GOT3 (cell line): ENCODE measurements at regions not wholly inside any gene's neighbourhood (a gene's known extent, or its start where the extent isn't known, plus 50 kb on each side); places are given as distances from the start of the nearest gene placed in this dataset.

ENCODE experiments used
- DNase-seq: peaks from one replicate; lab custom pipeline; 2025; ENCODE audit warnings: mixed read lengths; lab: John Stamatoyannopoulos, UW

- DNase-seq = no peak
These were observed 581.2 kb upstream of the IGFBP7 start for GRCh38 chr4:57691370-57691769.

- DNase-seq = no peak
These were observed 579.6 kb upstream of the IGFBP7 start for GRCh38 chr4:57689693-57690205.

GRCh38 chr4:57682275-57682674, 572.1 kb upstream of the IGFBP7 start:
- DNase-seq = no peak

- DNase-seq = no peak
These were observed 569.8 kb upstream of the IGFBP7 start for GRCh38 chr4:57679969-57680368.

GRCh38 chr4:57676394-57676793, 566.2 kb upstream of the IGFBP7 start:
- no peak for DNase-seq

- no peak for DNase-seq
These were observed 562.8 kb upstream of the IGFBP7 start for GRCh38 chr4:57672846-57673433.

GRCh38 chr4:57668621-57669020, 558.4 kb upstream of the IGFBP7 start:
- DNase-seq = no peak

GRCh38 chr4:57665806-57666205, 555.6 kb upstream of the IGFBP7 start:
- no peak for DNase-seq

GRCh38 chr4:57661517-57662090, 551.4 kb upstream of the IGFBP7 start:
- DNase-seq = no peak

GRCh38 chr4:57658673-57659072, 548.5 kb upstream of the IGFBP7 start:
- no peak for DNase-seq

- no peak for DNase-seq
These were observed 548.0 kb upstream of the IGFBP7 start for GRCh38 chr4:57658188-57658587.

GRCh38 chr4:57655342-57655741, 545.2 kb upstream of the IGFBP7 start:
- no peak for DNase-seq

- DNase-seq = no peak
These were observed 542.6 kb upstream of the IGFBP7 start for GRCh38 chr4:57652779-57653178.

- no peak for DNase-seq
These were observed 530.4 kb upstream of the IGFBP7 start for GRCh38 chr4:57640391-57641100.

GRCh38 chr4:57639561-57640382, 529.6 kb upstream of the IGFBP7 start:
- DNase-seq = no peak

- no peak for DNase-seq
These were observed 525.7 kb upstream of the IGFBP7 start for GRCh38 chr4:57635910-57636309.

GRCh38 chr4:57633212-57633859, 523.2 kb upstream of the IGFBP7 start:
- DNase-seq = no peak

GRCh38 chr4:57632564-57632963, 522.4 kb upstream of the IGFBP7 start:
- no peak for DNase-seq

GRCh38 chr4:57631147-57631546, 521.0 kb upstream of the IGFBP7 start:
- no peak for DNase-seq

- DNase-seq = no peak
These were observed 517.8 kb upstream of the IGFBP7 start for GRCh38 chr4:57628004-57628403.

- DNase-seq = no peak
These were observed 504.2 kb upstream of the IGFBP7 start for GRCh38 chr4:57614257-57614932.
